Erythroblast (primary cell): ENCODE measurements at regions not wholly inside any gene's neighbourhood (a gene's known extent, or its start where the extent isn't known, plus 50 kb on each side); places are given as distances from the start of the nearest gene placed in this dataset.
A peak's percentile ranks its signal among the peaks of the same experiment; 100 is the strongest.
"Not testable (repeated sequence)": the region's sequence is repeated elsewhere in the genome, so short reads cannot be mapped to it uniquely, and the experiment has no call there.

ENCODE experiments used
- DNase-seq, 2 experiments: peaks; one replicate each; lab custom pipeline; 2025; lab: John Stamatoyannopoulos, UW
- GATA1 ChIP-seq: IDR thresholded peaks from 2 replicates; pipeline ENCODE4 v1.6.1; 2011; ENCODE audit warnings: low read depth, mild to moderate bottlenecking, control low read depth, low read length, moderate library complexity
- POLR2A ChIP-seq: IDR thresholded peaks from 2 replicates; pipeline ENCODE4 v1.6.1; 2011; ENCODE audit warnings: mild to moderate bottlenecking, low read length

- no peak for DNase-seq
Observed at GRCh38 chr2:138066139-138066806, 102.0 kb downstream of the HNMT start.

GRCh38 chr2:138066841-138067240 lies 102.6 kb downstream of the HNMT start:
- no peak for DNase-seq
- TF ChIP-seq GATA1: no peak
- TF ChIP-seq POLR2A: no peak

More at GRCh38 chr2:138066139-138066806, 102.0 kb downstream of the HNMT start:
- TF ChIP-seq GATA1 (no peak), POLR2A (no peak)

GRCh38 chr2:138068669-138069068 lies 104.4 kb downstream of the HNMT start:
- not testable (repeated sequence) for DNase-seq

GRCh38 chr2:138071042-138071719 lies 106.9 kb downstream of the HNMT start:
- DNase-seq: not testable (repeated sequence)

GRCh38 chr2:138071720-138072719 lies 107.7 kb downstream of the HNMT start:
- DNase-seq: no peak
- TF ChIP-seq POLR2A (no peak), GATA1 (no peak)

GRCh38 chr2:138078153-138078552 lies 113.9 kb downstream of the HNMT start:
- TF ChIP-seq POLR2A (no peak), GATA1 (no peak)
- no peak for DNase-seq

GRCh38 chr2:138079976-138080375 lies 115.7 kb downstream of the HNMT start:
- no peak for DNase-seq
- no peak for TF ChIP-seq POLR2A
- TF ChIP-seq GATA1: no peak

- DNase-seq: no peak
- no peak for TF ChIP-seq POLR2A
- TF ChIP-seq GATA1: no peak
Observed at GRCh38 chr2:138081225-138082073, 117.2 kb downstream of the HNMT start.

- no peak for DNase-seq
Observed at GRCh38 chr2:138084206-138084605, 119.9 kb downstream of the HNMT start.

GRCh38 chr2:138085441-138085840 lies 121.2 kb downstream of the HNMT start:
- DNase-seq: not testable (repeated sequence)

More at GRCh38 chr2:138084206-138084605, 119.9 kb downstream of the HNMT start:
- TF ChIP-seq POLR2A: no peak
- no peak for TF ChIP-seq GATA1

GRCh38 chr2:138086576-138086975 lies 122.3 kb downstream of the HNMT start:
- DNase-seq: no peak
- TF ChIP-seq POLR2A (no peak), GATA1 (no peak)

GRCh38 chr2:138087751-138088593 lies 123.7 kb downstream of the HNMT start:
- DNase-seq: peak in 1 of 2 experiments; percentile 15
- TF ChIP-seq POLR2A: no peak
- no peak for TF ChIP-seq GATA1
